GM12878 (cell line): ENCODE measurements at regions not wholly inside any gene's neighbourhood (a gene's known extent, or its start where the extent isn't known, plus 50 kb on each side); places are given as distances from the start of the nearest gene placed in this dataset.

Source experiments
- ATAC-seq: fragments of 200-7000 bp; cut with Tn5 transposase; 3 replicates; pipeline ENCODE4 v1.9.1; 2020; ENCODE audit warnings: mild to moderate bottlenecking, moderate library complexity
- BruUV-seq: library from RNA; stranded (reverse); fragments of 400-500 nt; replicated peaks from 2 replicates; lab custom pipeline; 2021; lab: Mats Ljungman, UMichigan
- CTCF ChIA-PET: fragments of 300-600 bp; sonication (Branson Sonifier 250); formaldehyde crosslinking; extraction: SDS; loops from one replicate; lab custom pipeline; 2021; ENCODE audit warnings: inconsistent platforms; lab: Yijun Ruan, JAX
- POLR2A ChIA-PET: fragments of 350-600 bp; formaldehyde crosslinking; extraction: SDS; loops from one replicate; lab custom pipeline; 2021; ENCODE audit warnings: inconsistent platforms; lab: Charles Lee
- RAD21 ChIA-PET: fragments of 300-600 bp; sonication (Branson Sonifier 250); formaldehyde crosslinking; loops from one replicate; lab custom pipeline; 2023; ENCODE audit warnings: antibody characterized with exemption; ENCODE audit not compliant: unreplicated experiment; lab: Charles Lee
- SMC1A ChIA-PET: fragments of 300-600 bp; sonication (Branson Sonifier 250); formaldehyde crosslinking; loops from one replicate; lab custom pipeline; 2023; ENCODE audit not compliant: unreplicated experiment, uncharacterized antibody; lab: Charles Lee
- DNase-seq: peaks from one replicate; pipeline ENCODE4 v3.0.0-alpha.2; 2011; ENCODE audit warnings: low read depth, low spot score
- FAIRE-seq: peaks from 3 replicates; lab custom pipeline; 2011; peaks lifted over from hg19 to GRCh38; lab: Jason Lieb, UNC
- H2AFZ ChIP-seq: 2 replicates; pipeline ENCODE4 v1.6.0; 2011; ENCODE audit warnings: low read depth, low read length, control low read depth; ENCODE audit not compliant: control insufficient read depth
- H3K27ac ChIP-seq: 2 replicates; pipeline ENCODE4 v1.5.1; 2011; ENCODE audit warnings: control low read depth; ENCODE audit not compliant: control insufficient read depth, insufficient read depth
- H3K27me3 ChIP-seq, 2 experiments: replicated peaks in 1 of 2; 2 replicates each; pipeline versions ENCODE4 v1.6.0 to v1.6.1; 2011; ENCODE audit warnings: low read length in 1 of 2; ENCODE audit not compliant: control insufficient read depth in 2 of 2, insufficient read depth in 2 of 2
- H3K36me3 ChIP-seq, 2 experiments: 2 replicates each; pipeline ENCODE4 v1.5.1; 2011; ENCODE audit warnings: low read length in 1 of 2; ENCODE audit not compliant: control insufficient read depth in 2 of 2, insufficient read depth in 2 of 2
- H3K4me1 ChIP-seq: 2 replicates; pipeline ENCODE4 v1.6.1; 2011; ENCODE audit warnings: mild to moderate bottlenecking, low read length, moderate library complexity, mixed read lengths; ENCODE audit not compliant: control insufficient read depth, insufficient read depth
- H3K4me2 ChIP-seq: 2 replicates; pipeline ENCODE4 v1.6.0; 2011; ENCODE audit warnings: control low read depth; ENCODE audit not compliant: control insufficient read depth, insufficient read depth
- H3K4me3 ChIP-seq: fragments of 200-600 bp; sonication (generic); 2 replicates; pipeline ENCODE4 v1.5.1; 2016
- H3K79me2 ChIP-seq: 2 replicates; pipeline ENCODE4 v1.6.0; 2011; ENCODE audit warnings: low read length; ENCODE audit not compliant: control insufficient read depth, insufficient read depth
- H3K9ac ChIP-seq: 2 replicates; pipeline ENCODE4 v1.8.0; 2011; ENCODE audit warnings: low read length, control low read depth, mixed read lengths; ENCODE audit not compliant: control insufficient read depth, insufficient read depth
- H3K9me3 ChIP-seq: replicated peaks from 3 replicates; pipeline ENCODE4 v1.5.1; 2011; ENCODE audit warnings: mild to moderate bottlenecking, low read length; ENCODE audit not compliant: control insufficient read depth, insufficient read depth
- H4K20me1 ChIP-seq: 2 replicates; pipeline ENCODE4 v1.6.0; 2011; ENCODE audit not compliant: control insufficient read depth, insufficient read depth
- CEBPB ChIP-seq, 2 experiments: fragments of 150-350 bp in 1 of 2; IDR thresholded peaks; 2 replicates each; pipeline ENCODE4 v1.6.1; 2012 to 2014; ENCODE audit warnings: low read depth in 2 of 2, low read length in 2 of 2, borderline replicate concordance in 1 of 2, inconsistent platforms in 1 of 2
- CHD2 ChIP-seq: IDR thresholded peaks from 2 replicates; pipeline ENCODE4 v1.6.1; 2011; ENCODE audit warnings: low read depth, low read length, improper control_type of control experiment, borderline replicate concordance
- LARP7 ChIP-seq: fragments of 450-650 bp; IDR thresholded peaks from 2 replicates; pipeline ENCODE4 v1.6.1; 2017; ENCODE audit warnings: mild to moderate bottlenecking
- PAX8 ChIP-seq: fragments of 450-650 bp; IDR thresholded peaks from 2 replicates; pipeline ENCODE4 v1.6.1; 2017; ENCODE audit warnings: mild to moderate bottlenecking, moderate library complexity
- POLR2AphosphoS2 ChIP-seq: IDR thresholded peaks from 2 replicates; pipeline ENCODE4 v1.6.1; 2011; ENCODE audit warnings: low read depth, mild to moderate bottlenecking, low read length, improper control_type of control experiment, moderate library complexity
- SREBF2 ChIP-seq: IDR thresholded peaks from 2 replicates; pipeline ENCODE4 v1.6.1; 2012; ENCODE audit warnings: mild to moderate bottlenecking, low read length
- STAT1 ChIP-seq: fragments of 450-650 bp; conservative IDR thresholded peaks from 2 replicates; pipeline ENCODE4 v1.6.1; 2014; ENCODE audit warnings: antibody characterized with exemption, mild to moderate bottlenecking
- SUZ12 ChIP-seq: fragments of 200-600 bp; sonication (generic); IDR thresholded peaks from one replicate; pipeline ENCODE4 v1.6.1; 2018; ENCODE audit warnings: antibody characterized with exemption, mild to moderate bottlenecking; ENCODE audit not compliant: unreplicated experiment
- TAF1 ChIP-seq: IDR thresholded peaks from 2 replicates; pipeline ENCODE4 v1.6.1; 2011; ENCODE audit warnings: mild to moderate bottlenecking, low read depth, low read length, borderline replicate concordance
- WGBS: methylation state at CpG from one replicate; pipeline ENCODE4 v1.1.6; 2016; ENCODE audit warnings: low lambda C conversion rate; ENCODE audit not compliant: insufficient replicate concordance, insufficient coverage; ENCODE audit errors: missing lambda C conversion rate; 5-methylcytosine and 5-hydroxymethylcytosine counted together
- in situ Hi-C: fragments of 300-500 bp; cut with MboI; formaldehyde crosslinking; loops from 9 replicates; pipeline ENCODE4 v1.14.3; 2018; ENCODE audit warnings: mixed read lengths
- intact Hi-C: fragments of 100-400 bp; cut with micrococcal nuclease; formaldehyde crosslinking; loops from one replicate; pipeline ENCODE4 v1.14.2; 2022; ENCODE audit not compliant: unreplicated experiment
- TF ChIP-seq, protein P1 (sequence below): fragments of 450-650 bp; formaldehyde crosslinking; IDR thresholded peaks from 2 replicates; pipeline ENCODE4 v1.4.0; 2020; ENCODE audit warnings: mild to moderate bottlenecking, moderate library complexity
- TF ChIP-seq, protein P2 (sequence below): IDR thresholded peaks from 2 replicates; pipeline ENCODE4 v1.6.1; 2012; ENCODE audit warnings: improper control_type of control experiment, low read depth, low read length; ENCODE audit not compliant: insufficient replicate concordance

DNA sequence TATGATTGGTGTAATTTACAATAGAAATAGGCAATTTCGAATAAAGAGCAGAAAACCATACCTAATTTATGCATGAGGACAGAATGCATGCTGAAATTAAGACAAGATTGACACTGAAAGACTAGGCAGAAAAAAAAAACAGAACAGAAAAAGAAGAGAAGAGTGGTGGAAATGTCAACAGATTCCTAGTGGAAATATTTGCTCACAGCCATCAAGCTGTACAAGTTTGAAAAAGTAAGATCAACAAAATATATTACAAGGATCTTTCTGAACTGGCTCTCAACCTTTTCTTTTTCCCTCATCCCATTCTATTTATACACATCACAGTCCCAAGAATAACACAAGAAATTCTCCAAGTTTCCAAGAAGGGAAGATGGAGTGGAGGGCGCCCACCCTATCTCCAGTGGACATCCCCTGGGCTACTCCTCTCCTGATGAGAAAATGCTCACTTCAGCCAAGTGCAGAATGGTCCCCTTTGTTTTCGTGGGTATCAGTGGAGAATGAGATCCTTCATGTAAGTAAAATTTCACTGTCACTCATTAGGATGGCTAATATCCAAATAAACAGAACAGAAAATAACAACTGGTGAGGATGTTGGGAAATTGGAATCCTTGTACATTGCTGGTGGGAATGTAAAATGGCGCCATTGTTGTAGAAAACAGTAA is 51.0 kb upstream of the ZNF532 start:
- intact Hi-C loops: no loop called here
- Histone ChIP-seq H4K20me1 (no peaks in the 10 kb centered on the region), H2AFZ (no peak overlapping the region), H3K9me3 (peaks cover 15% of the 10 kb centered on the region), H3K4me2 (no peak overlapping the region), H3K9ac (no peak overlapping the region), H3K4me3 (no peak overlapping the region), H3K4me1 (no peaks in the 10 kb centered on the region), H3K27me3 (no peaks in the 10 kb centered on the region), H3K79me2 (no peaks in the 10 kb centered on the region), H3K27ac (no peak overlapping the region), H3K36me3 (no peaks in the 10 kb centered on the region)
- ChIA-PET SMC1A (interaction anchor here (0.7 to 1.3 kb wide), 2 partner anchors 162 to 241 kb away, joined by 3 read pairs; no protein-coding TSS in a partner anchor), POLR2A (interaction anchor here (1.0 kb wide), 1 partner anchor 258 kb away, joined by 4 read pairs; no protein-coding TSS in a partner anchor), CTCF (no interaction called here), RAD21 (no interaction called here)
- in situ Hi-C loops: no loop called here
- TF ChIP-seq CHD2 (no peak), SREBF2 (no peak), PAX8 (no peak), LARP7 (no peak), CEBPB (IDR thresholded peaks at IDR 0.05; ENCODE audit: borderline replicate concordance in 1 of 2, low read depth in 2 of 2, low read length in 2 of 2) (no peak), SUZ12 (no peak), TAF1 (no peak), STAT1 (no peak), POLR2AphosphoS2 (no peak)
- TF ChIP-seq, protein P1, sequence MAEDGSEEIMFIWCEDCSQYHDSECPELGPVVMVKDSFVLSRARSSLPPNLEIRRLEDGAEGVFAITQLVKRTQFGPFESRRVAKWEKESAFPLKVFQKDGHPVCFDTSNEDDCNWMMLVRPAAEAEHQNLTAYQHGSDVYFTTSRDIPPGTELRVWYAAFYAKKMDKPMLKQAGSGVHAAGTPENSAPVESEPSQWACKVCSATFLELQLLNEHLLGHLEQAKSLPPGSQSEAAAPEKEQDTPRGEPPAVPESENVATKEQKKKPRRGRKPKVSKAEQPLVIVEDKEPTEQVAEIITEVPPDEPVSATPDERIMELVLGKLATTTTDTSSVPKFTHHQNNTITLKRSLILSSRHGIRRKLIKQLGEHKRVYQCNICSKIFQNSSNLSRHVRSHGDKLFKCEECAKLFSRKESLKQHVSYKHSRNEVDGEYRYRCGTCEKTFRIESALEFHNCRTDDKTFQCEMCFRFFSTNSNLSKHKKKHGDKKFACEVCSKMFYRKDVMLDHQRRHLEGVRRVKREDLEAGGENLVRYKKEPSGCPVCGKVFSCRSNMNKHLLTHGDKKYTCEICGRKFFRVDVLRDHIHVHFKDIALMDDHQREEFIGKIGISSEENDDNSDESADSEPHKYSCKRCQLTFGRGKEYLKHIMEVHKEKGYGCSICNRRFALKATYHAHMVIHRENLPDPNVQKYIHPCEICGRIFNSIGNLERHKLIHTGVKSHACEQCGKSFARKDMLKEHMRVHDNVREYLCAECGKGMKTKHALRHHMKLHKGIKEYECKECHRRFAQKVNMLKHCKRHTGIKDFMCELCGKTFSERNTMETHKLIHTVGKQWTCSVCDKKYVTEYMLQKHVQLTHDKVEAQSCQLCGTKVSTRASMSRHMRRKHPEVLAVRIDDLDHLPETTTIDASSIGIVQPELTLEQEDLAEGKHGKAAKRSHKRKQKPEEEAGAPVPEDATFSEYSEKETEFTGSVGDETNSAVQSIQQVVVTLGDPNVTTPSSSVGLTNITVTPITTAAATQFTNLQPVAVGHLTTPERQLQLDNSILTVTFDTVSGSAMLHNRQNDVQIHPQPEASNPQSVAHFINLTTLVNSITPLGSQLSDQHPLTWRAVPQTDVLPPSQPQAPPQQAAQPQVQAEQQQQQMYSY (CRISPR knock-in tag): no peak
- TF ChIP-seq, protein P2, sequence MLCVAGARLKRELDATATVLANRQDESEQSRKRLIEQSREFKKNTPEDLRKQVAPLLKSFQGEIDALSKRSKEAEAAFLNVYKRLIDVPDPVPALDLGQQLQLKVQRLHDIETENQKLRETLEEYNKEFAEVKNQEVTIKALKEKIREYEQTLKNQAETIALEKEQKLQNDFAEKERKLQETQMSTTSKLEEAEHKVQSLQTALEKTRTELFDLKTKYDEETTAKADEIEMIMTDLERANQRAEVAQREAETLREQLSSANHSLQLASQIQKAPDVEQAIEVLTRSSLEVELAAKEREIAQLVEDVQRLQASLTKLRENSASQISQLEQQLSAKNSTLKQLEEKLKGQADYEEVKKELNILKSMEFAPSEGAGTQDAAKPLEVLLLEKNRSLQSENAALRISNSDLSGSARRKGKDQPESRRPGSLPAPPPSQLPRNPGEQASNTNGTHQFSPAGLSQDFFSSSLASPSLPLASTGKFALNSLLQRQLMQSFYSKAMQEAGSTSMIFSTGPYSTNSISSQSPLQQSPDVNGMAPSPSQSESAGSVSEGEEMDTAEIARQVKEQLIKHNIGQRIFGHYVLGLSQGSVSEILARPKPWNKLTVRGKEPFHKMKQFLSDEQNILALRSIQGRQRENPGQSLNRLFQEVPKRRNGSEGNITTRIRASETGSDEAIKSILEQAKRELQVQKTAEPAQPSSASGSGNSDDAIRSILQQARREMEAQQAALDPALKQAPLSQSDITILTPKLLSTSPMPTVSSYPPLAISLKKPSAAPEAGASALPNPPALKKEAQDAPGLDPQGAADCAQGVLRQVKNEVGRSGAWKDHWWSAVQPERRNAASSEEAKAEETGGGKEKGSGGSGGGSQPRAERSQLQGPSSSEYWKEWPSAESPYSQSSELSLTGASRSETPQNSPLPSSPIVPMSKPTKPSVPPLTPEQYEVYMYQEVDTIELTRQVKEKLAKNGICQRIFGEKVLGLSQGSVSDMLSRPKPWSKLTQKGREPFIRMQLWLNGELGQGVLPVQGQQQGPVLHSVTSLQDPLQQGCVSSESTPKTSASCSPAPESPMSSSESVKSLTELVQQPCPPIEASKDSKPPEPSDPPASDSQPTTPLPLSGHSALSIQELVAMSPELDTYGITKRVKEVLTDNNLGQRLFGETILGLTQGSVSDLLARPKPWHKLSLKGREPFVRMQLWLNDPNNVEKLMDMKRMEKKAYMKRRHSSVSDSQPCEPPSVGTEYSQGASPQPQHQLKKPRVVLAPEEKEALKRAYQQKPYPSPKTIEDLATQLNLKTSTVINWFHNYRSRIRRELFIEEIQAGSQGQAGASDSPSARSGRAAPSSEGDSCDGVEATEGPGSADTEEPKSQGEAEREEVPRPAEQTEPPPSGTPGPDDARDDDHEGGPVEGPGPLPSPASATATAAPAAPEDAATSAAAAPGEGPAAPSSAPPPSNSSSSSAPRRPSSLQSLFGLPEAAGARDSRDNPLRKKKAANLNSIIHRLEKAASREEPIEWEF: no peak
- FAIRE-seq (no peak), ATAC-seq (no peak), DNase-seq (no peak)
- BruUV-seq: no TSS peak
- 20% methylated on average over 4 of the region's 4 CpGs for WGBS
